GM12891 (cell line): ENCODE measurements at regions not wholly inside any gene's neighbourhood (a gene's known extent, or its start where the extent isn't known, plus 50 kb on each side); places are given as distances from the start of the nearest gene placed in this dataset.

Experiments used
- POLR2A ChIP-seq: IDR thresholded peaks from 2 replicates; pipeline ENCODE4 v1.6.1; 2011; ENCODE audit warnings: low read depth, low read length, control low read depth
- POLR2AphosphoS5 ChIP-seq: IDR thresholded peaks from 2 replicates; pipeline ENCODE4 v1.6.1; 2011; ENCODE audit warnings: low read depth, low read length, control low read depth
- SPI1 ChIP-seq: IDR thresholded peaks from 2 replicates; pipeline ENCODE4 v1.6.1; 2011; ENCODE audit warnings: low read depth, low read length, control low read depth

DNA sequence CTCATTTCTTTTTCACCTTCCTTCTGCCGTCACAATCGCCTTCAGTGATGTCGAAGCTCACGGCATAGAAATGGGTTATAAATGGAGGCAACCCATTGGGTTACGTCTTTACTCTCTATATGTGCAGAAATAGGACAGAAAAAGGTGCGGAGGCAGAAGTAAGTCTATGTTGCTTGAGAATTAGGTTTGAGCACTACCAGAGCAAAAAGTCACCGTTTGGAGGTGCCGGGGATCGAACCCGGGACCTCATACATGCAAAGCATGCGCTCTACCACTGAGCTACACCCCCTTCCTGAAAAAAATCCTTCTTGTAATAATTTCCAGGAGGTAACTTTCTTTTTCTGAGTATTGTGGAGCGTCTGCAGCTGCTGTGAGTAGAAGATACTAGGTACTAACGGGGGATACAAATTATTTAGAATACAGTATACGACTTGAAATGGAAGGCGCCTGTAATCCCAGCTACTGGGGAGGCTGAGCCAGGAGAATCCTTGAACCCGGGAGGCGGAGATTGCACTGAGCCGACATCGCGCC is 134.2 kb downstream of the TRIM27 start:
- TF ChIP-seq POLR2AphosphoS5 (no peak), POLR2A (no peak), SPI1 (no peak)
